HEK293 (cell line): ENCODE measurements at regions not wholly inside any gene's neighbourhood (a gene's known extent, or its start where the extent isn't known, plus 50 kb on each side); places are given as distances from the start of the nearest gene placed in this dataset.

Experiments used
- ZNF341 ChIP-seq: fragments of 450-650 bp; formaldehyde crosslinking; IDR thresholded peaks from 2 replicates; pipeline ENCODE4; 2016; ENCODE audit warnings: low read depth, missing biosample characterization, missing genetic modification characterization
- TF ChIP-seq, protein P1 (sequence below): fragments of 450-650 bp; formaldehyde crosslinking; IDR thresholded peaks from 2 replicates; pipeline ENCODE4 v1.5.1; 2016; ENCODE audit warnings: missing biosample characterization, missing genetic modification characterization

DNA sequence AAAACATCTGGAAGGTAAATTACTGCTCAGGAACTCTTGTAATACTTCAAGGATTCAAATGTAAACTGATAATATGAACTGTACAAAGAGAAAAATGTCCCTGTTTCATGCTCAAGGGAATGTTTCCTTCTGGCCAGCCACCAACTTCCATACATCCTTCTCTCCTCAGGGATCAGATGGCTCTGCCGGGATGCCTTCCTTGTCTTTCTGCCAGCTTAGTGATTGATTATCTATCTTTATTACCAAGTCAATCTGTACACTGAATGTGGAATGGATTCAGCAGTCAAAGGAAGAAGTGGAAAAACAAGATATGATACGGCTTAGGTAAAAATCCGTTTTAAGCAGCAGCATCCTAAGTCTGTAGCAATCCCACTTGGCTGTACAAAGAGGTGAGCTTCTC is 178.3 kb downstream of the PTN start:
- TF ChIP-seq, protein P1, sequence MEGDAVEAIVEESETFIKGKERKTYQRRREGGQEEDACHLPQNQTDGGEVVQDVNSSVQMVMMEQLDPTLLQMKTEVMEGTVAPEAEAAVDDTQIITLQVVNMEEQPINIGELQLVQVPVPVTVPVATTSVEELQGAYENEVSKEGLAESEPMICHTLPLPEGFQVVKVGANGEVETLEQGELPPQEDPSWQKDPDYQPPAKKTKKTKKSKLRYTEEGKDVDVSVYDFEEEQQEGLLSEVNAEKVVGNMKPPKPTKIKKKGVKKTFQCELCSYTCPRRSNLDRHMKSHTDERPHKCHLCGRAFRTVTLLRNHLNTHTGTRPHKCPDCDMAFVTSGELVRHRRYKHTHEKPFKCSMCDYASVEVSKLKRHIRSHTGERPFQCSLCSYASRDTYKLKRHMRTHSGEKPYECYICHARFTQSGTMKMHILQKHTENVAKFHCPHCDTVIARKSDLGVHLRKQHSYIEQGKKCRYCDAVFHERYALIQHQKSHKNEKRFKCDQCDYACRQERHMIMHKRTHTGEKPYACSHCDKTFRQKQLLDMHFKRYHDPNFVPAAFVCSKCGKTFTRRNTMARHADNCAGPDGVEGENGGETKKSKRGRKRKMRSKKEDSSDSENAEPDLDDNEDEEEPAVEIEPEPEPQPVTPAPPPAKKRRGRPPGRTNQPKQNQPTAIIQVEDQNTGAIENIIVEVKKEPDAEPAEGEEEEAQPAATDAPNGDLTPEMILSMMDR (tag by site-specific recombination), result no peak
- no peak for TF ChIP-seq ZNF341 (tag by site-specific recombination)
